H9 (cell line): ENCODE measurements at regions not wholly inside any gene's neighbourhood (a gene's known extent, or its start where the extent isn't known, plus 50 kb on each side); places are given as distances from the start of the nearest gene placed in this dataset.
A peak's percentile ranks its signal among the peaks of the same experiment; 100 is the strongest.

ENCODE experiments used
- DNase-seq: peaks from one replicate; pipeline ENCODE4 v3.0.0-alpha.2; 2017
- H2AFZ ChIP-seq: one replicate; pipeline ENCODE4 v1.6.1; 2013; ENCODE audit warnings: mild to moderate bottlenecking, low read length, control low read depth, moderate library complexity
- H2AK5ac ChIP-seq: 2 replicates; pipeline ENCODE4 v1.6.1; 2013; ENCODE audit warnings: low read length, control low read depth, mixed read lengths; ENCODE audit not compliant: insufficient read length
- H2BK120ac ChIP-seq: one replicate; pipeline ENCODE4 v1.6.1; 2013; ENCODE audit warnings: low read depth, mild to moderate bottlenecking, low read length, control low read depth, inconsistent platforms; ENCODE audit not compliant: poor library complexity, severe bottlenecking
- H2BK12ac ChIP-seq: 2 replicates; pipeline ENCODE4 v1.6.1; 2013; ENCODE audit warnings: low read length, control low read depth, mixed read lengths, low read depth; ENCODE audit not compliant: insufficient read length
- H2BK15ac ChIP-seq: 2 replicates; pipeline ENCODE4 v1.6.1; 2013; ENCODE audit warnings: low read depth, low read length, control low read depth
- H2BK20ac ChIP-seq: one replicate; pipeline ENCODE4 v1.6.1; 2013; ENCODE audit warnings: low read depth, mild to moderate bottlenecking, low read length, control low read depth, inconsistent platforms; ENCODE audit not compliant: poor library complexity, severe bottlenecking
- H2BK5ac ChIP-seq: 2 replicates; pipeline ENCODE4 v1.6.1; 2013; ENCODE audit warnings: low read length, control low read depth, mixed read lengths; ENCODE audit not compliant: insufficient read length
- H3K14ac ChIP-seq: 2 replicates; pipeline ENCODE4 v1.6.1; 2013; ENCODE audit warnings: low read length, control low read depth; ENCODE audit not compliant: insufficient read depth
- H3K18ac ChIP-seq: 2 replicates; pipeline ENCODE4 v1.6.1; 2013; ENCODE audit warnings: low read depth, mild to moderate bottlenecking, mixed read lengths, low read length, control low read depth; ENCODE audit not compliant: insufficient read length
- H3K23ac ChIP-seq: 2 replicates; pipeline ENCODE4 v1.6.1; 2013; ENCODE audit warnings: low read length, control low read depth, mixed read lengths, low read depth; ENCODE audit not compliant: insufficient read length
- H3K23me2 ChIP-seq: 2 replicates; pipeline ENCODE4 v1.6.1; 2013; ENCODE audit warnings: low read depth, mild to moderate bottlenecking, mixed read lengths, low read length, control low read depth; ENCODE audit not compliant: insufficient read length, poor library complexity, severe bottlenecking
- H3K27ac ChIP-seq: 2 replicates; pipeline ENCODE4 v1.5.1; 2013; ENCODE audit warnings: low read length, control low read depth, mixed read lengths, low read depth; ENCODE audit not compliant: insufficient read length
- H3K27me3 ChIP-seq: 2 replicates; pipeline ENCODE4 v1.6.1; 2013; ENCODE audit warnings: low read length, control low read depth, inconsistent platforms; ENCODE audit not compliant: insufficient read depth
- H3K4ac ChIP-seq: 2 replicates; pipeline ENCODE4 v1.6.1; 2013; ENCODE audit warnings: low read depth, mild to moderate bottlenecking, control low read depth, inconsistent platforms, low read length, moderate library complexity
- H3K4me1 ChIP-seq: 2 replicates; pipeline ENCODE4 v1.6.1; 2013; ENCODE audit warnings: low read length, control low read depth, inconsistent platforms; ENCODE audit not compliant: insufficient read depth
- H3K4me2 ChIP-seq: 2 replicates; pipeline ENCODE4 v1.6.1; 2013; ENCODE audit warnings: low read length, control low read depth, mixed read lengths; ENCODE audit not compliant: insufficient read length, insufficient read depth
- H3K56ac ChIP-seq: 2 replicates; pipeline ENCODE4 v1.6.1; 2013; ENCODE audit warnings: low read depth, mild to moderate bottlenecking, mixed read lengths, low read length, control low read depth; ENCODE audit not compliant: insufficient read length
- H3K79me1 ChIP-seq: 2 replicates; pipeline ENCODE4 v1.6.1; 2013; ENCODE audit warnings: low read depth, mild to moderate bottlenecking, moderate library complexity, low read length, control low read depth, inconsistent platforms; ENCODE audit not compliant: insufficient read depth, poor library complexity, severe bottlenecking
- H3K79me2 ChIP-seq: 2 replicates; pipeline ENCODE4 v1.6.1; 2013; ENCODE audit warnings: low read length, control low read depth, inconsistent platforms; ENCODE audit not compliant: insufficient read depth
- H3K9ac ChIP-seq: 2 replicates; pipeline ENCODE4 v1.6.1; 2013; ENCODE audit warnings: low read length, control low read depth, mixed read lengths; ENCODE audit not compliant: insufficient read length; ENCODE audit errors: extremely low read depth
- H3K9me3 ChIP-seq: one replicate; pipeline ENCODE4 v1.6.1; 2013; ENCODE audit warnings: low read depth, low read length, inconsistent platforms; ENCODE audit not compliant: control insufficient read depth
- H3T11ph ChIP-seq: one replicate; pipeline ENCODE4 v1.6.1; 2013; ENCODE audit warnings: mild to moderate bottlenecking, low read length, control low read depth, inconsistent platforms
- H4K20me1 ChIP-seq: one replicate; pipeline ENCODE4 v1.6.1; 2013; ENCODE audit not compliant: control insufficient read depth, insufficient read length, insufficient read depth
- H4K5ac ChIP-seq: 2 replicates; pipeline ENCODE4 v1.6.1; 2013; ENCODE audit warnings: low read depth, mild to moderate bottlenecking, mixed read lengths, low read length, control low read depth; ENCODE audit not compliant: insufficient read length
- H4K8ac ChIP-seq: replicated peaks from 2 replicates; pipeline ENCODE4 v1.6.1; 2013; ENCODE audit warnings: low read length, control low read depth, mixed read lengths, low read depth; ENCODE audit not compliant: insufficient read length
- H4K91ac ChIP-seq: 2 replicates; pipeline ENCODE4 v1.6.1; 2013; ENCODE audit warnings: low read depth, mild to moderate bottlenecking, moderate library complexity, mixed read lengths, low read length, control low read depth; ENCODE audit not compliant: insufficient read length
- H3K27ac Mint-ChIP-seq, 3 experiments: 2 replicates in 2 of 3; 3 replicates in 1 of 3; pipeline ENCODE4 v1.8.0; 2020 to 2021; ENCODE audit warnings: mixed read lengths in 3 of 3, mild to moderate bottlenecking in 1 of 3, moderate library complexity in 1 of 3
- H3K27me3 Mint-ChIP-seq: 2 replicates; pipeline ENCODE4 v1.8.0; 2021; ENCODE audit warnings: low read depth, mild to moderate bottlenecking, moderate library complexity, mixed read lengths
- H3K36me3 Mint-ChIP-seq, 3 experiments: 2 replicates in 2 of 3; 3 replicates in 1 of 3; pipeline ENCODE4 v1.8.0; 2020 to 2021; ENCODE audit warnings: low read depth in 3 of 3, mixed read lengths in 3 of 3; ENCODE audit not compliant: insufficient read depth in 1 of 3
- H3K4me1 Mint-ChIP-seq, 2 experiments: 2 replicates each; pipeline ENCODE4 v1.8.0; 2020; ENCODE audit warnings: mixed read lengths in 2 of 2
- H3K4me3 Mint-ChIP-seq, 2 experiments: 2 replicates in 1 of 2; 3 replicates in 1 of 2; pipeline ENCODE4 v1.8.0; 2020 to 2021; ENCODE audit warnings: mild to moderate bottlenecking in 2 of 2, mixed read lengths in 2 of 2, moderate library complexity in 1 of 2
- H3K9me3 Mint-ChIP-seq, 2 experiments: 2 replicates in 1 of 2; 3 replicates in 1 of 2; pipeline ENCODE4 v1.8.0; 2020; ENCODE audit warnings: mild to moderate bottlenecking in 2 of 2, mixed read lengths in 2 of 2, moderate library complexity in 1 of 2
- WGBS: extraction: QIAGEN DNeasy Blood & Tissue Kit; methylation state at CpG from one replicate; pipeline ENCODE4 v1.1.7; 2013; ENCODE audit warnings: missing lambda C conversion rate, low lambda C conversion rate, mixed read lengths; ENCODE audit not compliant: insufficient read length; ENCODE audit errors: extremely low coverage; 5-methylcytosine and 5-hydroxymethylcytosine counted together
- TF ChIP-seq, protein P1 (sequence below): fragments of 200-600 bp; sonication (generic); conservative IDR thresholded peaks from 3 replicates; pipeline ENCODE4 v1.8.0; 2021; ENCODE audit warnings: antibody characterized with exemption, mild to moderate bottlenecking

- H3K4ac ChIP-seq = no peak overlapping the region
- H2BK20ac ChIP-seq = no peak overlapping the region
- peak overlapping the region in 1 of 2 experiments; percentile 4; a peak in 2 of 5 replicates for H3K4me3 Mint-ChIP-seq
- peaks cover 24% of the 10 kb centered on the region for H3K27me3 Mint-ChIP-seq
- H4K91ac ChIP-seq = no peak overlapping the region
- no peaks in the 10 kb centered on the region for H3K79me2 ChIP-seq
- no peaks in the 10 kb centered on the region for H3K27me3 ChIP-seq
- H3K4me1 Mint-ChIP-seq = peaks cover 49 to 51% of the 10 kb centered on the region in 2 experiments
- no peak overlapping the region for H2AK5ac ChIP-seq
- H3K36me3 Mint-ChIP-seq = no peaks in the 10 kb centered on the region
- no peak overlapping the region for H3K23ac ChIP-seq
- H4K20me1 ChIP-seq = no peaks in the 10 kb centered on the region
- no peak overlapping the region for H4K8ac ChIP-seq
- H3K79me1 ChIP-seq = no peaks in the 10 kb centered on the region
- H2BK120ac ChIP-seq = no peak overlapping the region
- H3K14ac ChIP-seq = no peak overlapping the region
- H3K18ac ChIP-seq = no peak overlapping the region
- H3T11ph ChIP-seq = no peak overlapping the region
- H3K56ac ChIP-seq = no peak overlapping the region
- TF ChIP-seq, protein P1, sequence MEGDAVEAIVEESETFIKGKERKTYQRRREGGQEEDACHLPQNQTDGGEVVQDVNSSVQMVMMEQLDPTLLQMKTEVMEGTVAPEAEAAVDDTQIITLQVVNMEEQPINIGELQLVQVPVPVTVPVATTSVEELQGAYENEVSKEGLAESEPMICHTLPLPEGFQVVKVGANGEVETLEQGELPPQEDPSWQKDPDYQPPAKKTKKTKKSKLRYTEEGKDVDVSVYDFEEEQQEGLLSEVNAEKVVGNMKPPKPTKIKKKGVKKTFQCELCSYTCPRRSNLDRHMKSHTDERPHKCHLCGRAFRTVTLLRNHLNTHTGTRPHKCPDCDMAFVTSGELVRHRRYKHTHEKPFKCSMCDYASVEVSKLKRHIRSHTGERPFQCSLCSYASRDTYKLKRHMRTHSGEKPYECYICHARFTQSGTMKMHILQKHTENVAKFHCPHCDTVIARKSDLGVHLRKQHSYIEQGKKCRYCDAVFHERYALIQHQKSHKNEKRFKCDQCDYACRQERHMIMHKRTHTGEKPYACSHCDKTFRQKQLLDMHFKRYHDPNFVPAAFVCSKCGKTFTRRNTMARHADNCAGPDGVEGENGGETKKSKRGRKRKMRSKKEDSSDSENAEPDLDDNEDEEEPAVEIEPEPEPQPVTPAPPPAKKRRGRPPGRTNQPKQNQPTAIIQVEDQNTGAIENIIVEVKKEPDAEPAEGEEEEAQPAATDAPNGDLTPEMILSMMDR = no peak
- H3K27ac Mint-ChIP-seq = peak overlapping the region in 2 of 3 experiments; percentile 16 to 65; a peak in 3 of 7 replicates
- no peak overlapping the region for H2AFZ ChIP-seq
- H4K5ac ChIP-seq = no peak overlapping the region
- no peak overlapping the region for H2BK5ac ChIP-seq
- H3K9me3 ChIP-seq = no peaks in the 10 kb centered on the region
- H3K4me1 ChIP-seq = peaks cover 2% of the 10 kb centered on the region; the same call in 1 of the 2 replicates
- peak; percentile 43 for DNase-seq
- H3K27ac ChIP-seq = peak overlapping the region; percentile 6
- no peaks in the 10 kb centered on the region for H3K23me2 ChIP-seq
- peaks cover 0 to 6% of the 10 kb centered on the region in 2 experiments; a peak in 2 of 5 replicates for H3K9me3 Mint-ChIP-seq
- no peak overlapping the region for H2BK12ac ChIP-seq
- H3K4me2 ChIP-seq = peak overlapping the region; percentile 18
- H2BK15ac ChIP-seq = no peak overlapping the region
- no CpG with 5 or more reads among the region's 10 CpGs for WGBS
- no peak overlapping the region for H3K9ac ChIP-seq
These were observed 151.3 kb upstream of the UQCRFS1 start for GRCh38 chr19:29364224-29364726.
